ENCODE measurements at regions not wholly inside any gene's neighbourhood (a gene's known extent, or its start where the extent isn't known, plus 50 kb on each side); places are given as distances from the start of the nearest gene placed in this dataset.

GRCh38 chr13:22218797-22219196, 547.9 kb downstream of the FGF9 start:
- Mint-ChIP-seq H3K27ac (peak overlapping the region in 2 of 7 donors; percentile 22 to 56), H3K27me3 (no peaks in the 10 kb centered on the region), H3K9me3 (no peaks in the 10 kb centered on the region), H3K4me1 (peaks cover 3 to 24% (median 11%) of the 10 kb centered on the region in 4 donors), H3K36me3 (no peaks in the 10 kb centered on the region), H3K4me3 (peak overlapping the region in 2 of 8 donors; percentile 10 to 39)
- H3K4me3 ChIP-seq (ENCODE audit: low read length in 2 of 2), result no peak overlapping the region
- no peaks in the 10 kb centered on the region for H3K9me3 ChIP-seq (ENCODE audit: control insufficient read depth in 1 of 2, low read length in 2 of 2)
- no peaks in the 10 kb centered on the region for H3K4me1 ChIP-seq (ENCODE audit: insufficient read depth, low read length)
- POLR2A ChIA-PET (ENCODE audit: partially characterized antibody), result no interaction called here
- intact Hi-C loops (cut with micrococcal nuclease), result no loop called here
- DNase-seq, result no peak
- no peaks in the 10 kb centered on the region for H3K36me3 ChIP-seq (ENCODE audit: insufficient read depth, low read length)
- CTCF ChIA-PET (ENCODE audit: partially characterized antibody), result no interaction called here
- no peak overlapping the region for H3K27ac ChIP-seq (ENCODE audit: low read depth, low read length)
- H3K27me3 ChIP-seq (ENCODE audit: insufficient read depth, low read length), result no peaks in the 10 kb centered on the region

DNA sequence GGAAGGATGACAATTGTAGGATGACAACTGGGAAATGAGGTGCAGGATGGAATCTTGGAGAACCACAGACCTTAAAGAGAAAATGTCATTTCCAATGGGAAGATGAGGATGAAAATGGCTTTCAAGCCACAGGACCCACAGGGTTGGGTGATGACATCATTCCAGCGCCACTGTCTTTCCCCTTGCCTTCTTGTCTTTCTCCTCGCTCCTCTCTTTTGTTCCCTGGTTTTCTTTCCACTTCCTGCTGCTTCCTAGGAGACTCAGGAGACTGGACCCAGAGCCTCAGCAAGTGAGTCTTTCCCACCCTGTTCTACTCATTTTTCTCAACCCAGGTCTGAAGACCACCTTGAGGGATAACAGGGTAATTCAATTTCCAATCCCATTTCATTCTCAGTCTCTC, 548.8 kb downstream of the FGF9 start:
- H3K27me3 ChIP-seq (ENCODE audit: insufficient read depth, low read length), result no peaks in the 10 kb centered on the region
- intact Hi-C loops (cut with micrococcal nuclease), result no loop called here
- POLR2A ChIA-PET (ENCODE audit: partially characterized antibody), result no interaction called here
- H3K36me3 ChIP-seq (ENCODE audit: insufficient read depth, low read length), result no peaks in the 10 kb centered on the region
- H3K4me3 Mint-ChIP-seq, result no peak overlapping the region
- peak overlapping the region in 3 of 7 donors; percentile 12 to 42 (median 25) for H3K27ac Mint-ChIP-seq
- no peaks in the 10 kb centered on the region for H3K27me3 Mint-ChIP-seq
- no peaks in the 10 kb centered on the region for H3K9me3 ChIP-seq (ENCODE audit: control insufficient read depth in 1 of 2, low read length in 2 of 2)
- H3K9me3 Mint-ChIP-seq, result no peaks in the 10 kb centered on the region
- no peak for DNase-seq
- H3K4me1 Mint-ChIP-seq, result peaks cover 3 to 18% (median 6%) of the 10 kb centered on the region in 4 donors
- H3K36me3 Mint-ChIP-seq, result no peaks in the 10 kb centered on the region
- H3K4me3 ChIP-seq (ENCODE audit: low read length in 2 of 2), result no peak overlapping the region
- CTCF ChIA-PET (ENCODE audit: partially characterized antibody), result no interaction called here
- no peaks in the 10 kb centered on the region for H3K4me1 ChIP-seq (ENCODE audit: insufficient read depth, low read length)
- H3K27ac ChIP-seq (ENCODE audit: low read depth, low read length), result no peak overlapping the region

DNA sequence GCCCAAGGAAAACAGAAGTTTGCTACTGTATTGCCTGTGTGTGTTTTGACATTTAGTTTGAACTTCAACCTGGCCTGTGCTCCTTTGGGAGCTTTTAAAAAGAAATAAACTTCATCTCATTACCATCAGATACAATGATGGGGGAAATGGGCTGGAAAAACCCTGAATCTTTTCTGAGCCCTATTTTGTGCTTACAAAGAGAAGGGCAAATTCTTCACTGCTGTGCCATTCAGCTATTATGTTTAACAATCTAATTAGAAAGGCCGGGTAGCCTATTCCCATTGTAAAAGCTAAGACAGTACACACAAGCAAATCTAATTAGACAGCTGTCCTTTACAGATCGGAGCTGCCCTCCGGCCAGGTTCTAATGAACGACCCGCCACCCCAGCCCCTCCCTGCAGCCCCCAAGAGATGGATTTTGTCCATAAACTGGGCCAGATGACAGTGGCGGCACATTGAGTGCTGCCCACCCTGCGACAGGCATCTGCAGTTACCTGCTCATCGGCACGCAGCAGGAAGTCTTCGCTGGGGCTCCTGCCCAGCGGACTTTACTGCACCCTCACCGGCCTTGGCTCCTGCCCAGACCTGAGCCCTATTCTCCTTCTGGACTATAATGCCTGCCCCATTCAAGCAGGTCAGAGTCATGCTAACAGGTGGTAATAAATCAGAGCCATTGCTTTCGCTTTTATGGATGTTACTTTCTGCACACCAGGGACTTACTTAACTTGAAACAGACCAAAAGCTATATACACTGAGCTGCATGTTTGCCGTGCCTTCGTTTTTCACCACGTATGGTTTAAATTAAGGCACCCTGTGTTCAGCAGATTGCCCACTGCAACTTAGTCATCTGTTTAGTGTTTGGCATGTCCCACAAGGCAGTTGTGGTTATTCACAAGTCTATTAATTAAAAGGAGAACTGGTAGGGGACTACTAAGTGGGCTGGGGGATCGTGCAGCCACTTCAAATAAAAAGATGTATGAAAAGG, 549.6 kb downstream of the FGF9 start:
- CTCF ChIA-PET (ENCODE audit: partially characterized antibody), result interaction anchor here (0.8 kb wide), 1 partner anchor 24 kb away, joined by 3 read pairs; no protein-coding TSS in a partner anchor
- Mint-ChIP-seq H3K36me3 (no peaks in the 10 kb centered on the region), H3K27ac (no peak overlapping the region), H3K4me3 (no peak overlapping the region), H3K27me3 (no peaks in the 10 kb centered on the region), H3K9me3 (no peaks in the 10 kb centered on the region), H3K4me1 (peaks cover 1 to 18% (median 3%) of the 10 kb centered on the region in 4 donors)
- DNase-seq, result no peak
- no peaks in the 10 kb centered on the region for H3K36me3 ChIP-seq (ENCODE audit: insufficient read depth, low read length)
- H3K4me3 ChIP-seq (ENCODE audit: low read length in 2 of 2), result no peak overlapping the region
- H3K27ac ChIP-seq (ENCODE audit: low read depth, low read length), result no peak overlapping the region
- H3K9me3 ChIP-seq (ENCODE audit: control insufficient read depth in 1 of 2, low read length in 2 of 2), result no peaks in the 10 kb centered on the region
- POLR2A ChIA-PET (ENCODE audit: partially characterized antibody), result no interaction called here
- H3K27me3 ChIP-seq (ENCODE audit: insufficient read depth, low read length), result no peaks in the 10 kb centered on the region
- intact Hi-C loops (cut with micrococcal nuclease), result no loop called here
- H3K4me1 ChIP-seq (ENCODE audit: insufficient read depth, low read length), result no peaks in the 10 kb centered on the region

- intact Hi-C loops (cut with micrococcal nuclease), result no loop called here
- Mint-ChIP-seq H3K36me3 (no peaks in the 10 kb centered on the region), H3K27me3 (no peaks in the 10 kb centered on the region)
Measured at GRCh38 chr13:22223411-22223810, 552.5 kb downstream of the FGF9 start.

DNA sequence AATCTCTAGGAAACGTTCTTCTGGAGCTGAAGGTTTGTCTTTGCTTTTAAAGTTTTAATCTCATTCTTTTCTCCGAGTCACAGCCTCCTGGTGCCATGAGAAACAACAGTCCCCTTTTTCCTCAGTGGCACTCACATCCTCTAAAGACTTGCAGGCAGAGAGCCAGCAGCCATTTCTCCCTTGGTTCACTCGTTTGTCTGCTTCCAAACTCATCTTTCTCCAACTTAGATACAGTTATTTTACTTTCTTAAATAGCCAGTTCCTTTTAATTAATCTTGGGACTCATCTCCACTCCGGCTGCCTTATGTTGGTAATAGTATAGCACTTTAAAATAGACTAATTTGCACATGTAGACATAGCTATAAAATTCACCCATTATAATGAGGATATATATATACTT, 555.2 kb downstream of the FGF9 start:
- POLR2A ChIA-PET (ENCODE audit: partially characterized antibody), result interaction anchor here (0.5 kb wide), 1 partner anchor 305 kb away, joined by 3 read pairs; no protein-coding TSS in a partner anchor

More at GRCh38 chr13:22223411-22223810, 552.5 kb downstream of the FGF9 start:
- Histone ChIP-seq H3K27ac (ENCODE audit: low read depth, low read length) (no peak overlapping the region), H3K36me3 (ENCODE audit: insufficient read depth, low read length) (no peaks in the 10 kb centered on the region), H3K4me3 (ENCODE audit: low read length in 2 of 2) (no peak overlapping the region), H3K27me3 (ENCODE audit: insufficient read depth, low read length) (no peaks in the 10 kb centered on the region), H3K9me3 (ENCODE audit: control insufficient read depth in 1 of 2, low read length in 2 of 2) (no peaks in the 10 kb centered on the region), H3K4me1 (ENCODE audit: insufficient read depth, low read length) (no peaks in the 10 kb centered on the region)
- Mint-ChIP-seq H3K4me1 (peaks cover 1 to 12% (median 3%) of the 10 kb centered on the region in 4 donors), H3K4me3 (no peak overlapping the region), H3K9me3 (no peaks in the 10 kb centered on the region), H3K27ac (peak overlapping the region in 1 of 7 donors; percentile 60)
- DNase-seq, result no peak
- CTCF ChIA-PET (ENCODE audit: partially characterized antibody), result no interaction called here
- POLR2A ChIA-PET (ENCODE audit: partially characterized antibody), result no interaction called here

GRCh38 chr13:22227895-22228294, 557.0 kb downstream of the FGF9 start:
- no peaks in the 10 kb centered on the region for H3K27me3 ChIP-seq (ENCODE audit: insufficient read depth, low read length)
- H3K36me3 ChIP-seq (ENCODE audit: insufficient read depth, low read length), result no peaks in the 10 kb centered on the region
- intact Hi-C loops (cut with micrococcal nuclease), result no loop called here
- Mint-ChIP-seq H3K4me3 (no peak overlapping the region), H3K27me3 (no peaks in the 10 kb centered on the region), H3K4me1 (peaks cover 3 to 15% (median 9%) of the 10 kb centered on the region in 4 donors), H3K36me3 (no peaks in the 10 kb centered on the region), H3K27ac (no peak overlapping the region), H3K9me3 (no peaks in the 10 kb centered on the region)
- no peaks in the 10 kb centered on the region for H3K4me1 ChIP-seq (ENCODE audit: insufficient read depth, low read length)
- H3K4me3 ChIP-seq (ENCODE audit: low read length in 2 of 2), result no peak overlapping the region
- no peak for DNase-seq
- H3K9me3 ChIP-seq (ENCODE audit: control insufficient read depth in 1 of 2, low read length in 2 of 2), result no peaks in the 10 kb centered on the region
- H3K27ac ChIP-seq (ENCODE audit: low read depth, low read length), result no peak overlapping the region
- ChIA-PET POLR2A (ENCODE audit: partially characterized antibody) (no interaction called here), CTCF (ENCODE audit: partially characterized antibody) (no interaction called here)

More for the DNA sequence above, 555.2 kb downstream of the FGF9 start:
- peaks cover 2 to 8% (median 3%) of the 10 kb centered on the region in 4 donors for H3K4me1 Mint-ChIP-seq
- Histone ChIP-seq H3K4me1 (ENCODE audit: insufficient read depth, low read length) (no peaks in the 10 kb centered on the region), H3K27ac (ENCODE audit: low read depth, low read length) (no peak overlapping the region), H3K4me3 (ENCODE audit: low read length in 2 of 2) (no peak overlapping the region), H3K27me3 (ENCODE audit: insufficient read depth, low read length) (no peaks in the 10 kb centered on the region), H3K36me3 (ENCODE audit: insufficient read depth, low read length) (no peaks in the 10 kb centered on the region), H3K9me3 (ENCODE audit: control insufficient read depth in 1 of 2, low read length in 2 of 2) (no peaks in the 10 kb centered on the region)
- intact Hi-C loops (cut with micrococcal nuclease), result no loop called here
- H3K4me3 Mint-ChIP-seq, result peak overlapping the region in 1 of 8 donors; percentile 40
- CTCF ChIA-PET (ENCODE audit: partially characterized antibody), result interaction anchor here (1.5 kb wide), 1 partner anchor 10 kb away, joined by 3 read pairs; no protein-coding TSS in a partner anchor
- no peaks in the 10 kb centered on the region for H3K9me3 Mint-ChIP-seq
- H3K27me3 Mint-ChIP-seq, result no peaks in the 10 kb centered on the region
- DNase-seq, result no peak
- H3K27ac Mint-ChIP-seq, result peak overlapping the region in 1 of 7 donors; percentile 44
- no peaks in the 10 kb centered on the region for H3K36me3 Mint-ChIP-seq

GRCh38 chr13:22229916-22230315, 559.0 kb downstream of the FGF9 start:
- H3K27me3 ChIP-seq (ENCODE audit: insufficient read depth, low read length), result no peaks in the 10 kb centered on the region
- CTCF ChIA-PET (ENCODE audit: partially characterized antibody), result no interaction called here
- H3K4me3 ChIP-seq (ENCODE audit: low read length in 2 of 2), result no peak overlapping the region
- Mint-ChIP-seq H3K27ac (peak overlapping the region in 1 of 7 donors; percentile 49), H3K27me3 (no peaks in the 10 kb centered on the region), H3K9me3 (no peaks in the 10 kb centered on the region), H3K4me3 (no peak overlapping the region), H3K4me1 (peaks cover 3 to 15% (median 11%) of the 10 kb centered on the region in 4 donors), H3K36me3 (no peaks in the 10 kb centered on the region)
- H3K27ac ChIP-seq (ENCODE audit: low read depth, low read length), result no peak overlapping the region
- intact Hi-C loops (cut with micrococcal nuclease), result no loop called here
- no peaks in the 10 kb centered on the region for H3K9me3 ChIP-seq (ENCODE audit: control insufficient read depth in 1 of 2, low read length in 2 of 2)
- POLR2A ChIA-PET (ENCODE audit: partially characterized antibody), result no interaction called here
- H3K4me1 ChIP-seq (ENCODE audit: insufficient read depth, low read length), result peaks cover 2% of the 10 kb centered on the region
- no peak for DNase-seq
- H3K36me3 ChIP-seq (ENCODE audit: insufficient read depth, low read length), result no peaks in the 10 kb centered on the region

All from CD4-positive, alpha-beta memory T cell (primary cell).